Muscle of leg (tissue), 3 donors: ENCODE measurements at regions not wholly inside any gene's neighbourhood (a gene's known extent, or its start where the extent isn't known, plus 50 kb on each side); places are given as distances from the start of the nearest gene placed in this dataset.

ENCODE experiments used
- DNase-seq: peaks from one replicate; pipeline ENCODE4 v3.0.0; 2013
- H3K27ac ChIP-seq: one replicate; pipeline ENCODE4 v1.5.1; 2013; ENCODE audit warnings: mild to moderate bottlenecking, low read length, control low read depth
- H3K27me3 ChIP-seq: one replicate; pipeline ENCODE4 v1.6.1; 2013; ENCODE audit warnings: low read length; ENCODE audit not compliant: control insufficient read depth, insufficient read depth
- H3K36me3 ChIP-seq: one replicate; pipeline ENCODE4 v1.6.1; 2013; ENCODE audit warnings: low read length; ENCODE audit not compliant: control insufficient read depth, insufficient read depth
- H3K4me1 ChIP-seq: one replicate; pipeline ENCODE4 v1.6.1; 2013; ENCODE audit warnings: low read length; ENCODE audit not compliant: control insufficient read depth, insufficient read depth
- H3K4me3 ChIP-seq: one replicate; pipeline ENCODE4 v1.5.1; 2013; ENCODE audit warnings: low read length, control low read depth
- H3K9me3 ChIP-seq: replicated peaks from 2 replicates; pipeline ENCODE4 v1.6.1; 2013; ENCODE audit warnings: low read depth, low read length; ENCODE audit not compliant: control insufficient read depth
- WGBS: methylation state at CpG from one replicate; pipeline ENCODE4 v1.1.5; 2013; ENCODE audit warnings: missing lambda C conversion rate; ENCODE audit not compliant: insufficient coverage; 5-methylcytosine and 5-hydroxymethylcytosine counted together

- no peaks in the 10 kb centered on the region for H3K36me3 ChIP-seq
- H3K27me3 ChIP-seq = no peaks in the 10 kb centered on the region
- 91% methylated on average over 6 of the region's 6 CpGs for WGBS
- H3K4me3 ChIP-seq = no peak overlapping the region
- DNase-seq = no peak
- H3K4me1 ChIP-seq = no peaks in the 10 kb centered on the region
- H3K9me3 ChIP-seq = no peaks in the 10 kb centered on the region
- H3K27ac ChIP-seq = no peak overlapping the region
Observed at GRCh38 chr10:54853883-54854282, 52.9 kb upstream of the PCDH15 start.
